ENCODE measurements at regions not wholly inside any gene's neighbourhood (a gene's known extent, or its start where the extent isn't known, plus 50 kb on each side); places are given as distances from the start of the nearest gene placed in this dataset.

DNA sequence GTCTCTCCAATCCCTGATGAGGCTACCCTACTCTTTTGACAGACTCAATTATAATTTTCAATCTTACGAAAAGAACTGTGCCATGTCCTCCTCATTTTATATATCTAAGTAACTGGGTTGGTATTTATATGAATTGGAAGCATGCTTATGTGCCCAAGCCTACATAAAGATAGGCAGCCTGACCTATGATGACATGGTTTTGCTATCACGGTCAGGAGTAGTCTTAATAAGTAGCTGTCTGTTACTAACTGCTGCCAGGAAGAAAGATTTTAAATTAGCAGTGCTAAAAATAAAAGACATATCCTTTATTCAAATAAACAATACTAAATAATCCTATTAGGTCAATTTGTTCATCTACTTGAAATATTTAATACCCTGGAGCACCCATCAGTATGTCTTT, 102.0 kb upstream of the DTNA start:
- no peak for TF ChIP-seq CTCF (conservative IDR thresholded peaks at IDR 0.05)
- no peak for TF ChIP-seq ZFX (IDR thresholded peaks at IDR 0.05)
- no peak overlapping the region for H3K27ac ChIP-seq

GRCh38 chr18:34609986-34610648, 100.0 kb upstream of the DTNA start:
- H3K27ac ChIP-seq: no peak overlapping the region
- no peak for TF ChIP-seq CTCF (conservative IDR thresholded peaks at IDR 0.05)
- TF ChIP-seq ZFX (IDR thresholded peaks at IDR 0.05): no peak

GRCh38 chr18:34611904-34612303, 98.2 kb upstream of the DTNA start:
- TF ChIP-seq ZFX (IDR thresholded peaks at IDR 0.05) (no peak), CTCF (conservative IDR thresholded peaks at IDR 0.05) (no peak)
- no peak overlapping the region for H3K27ac ChIP-seq

GRCh38 chr18:34620258-34620861, 89.7 kb upstream of the DTNA start:
- no peak overlapping the region for H3K27ac ChIP-seq
- TF ChIP-seq ZFX (IDR thresholded peaks at IDR 0.05) (no peak), CTCF (conservative IDR thresholded peaks at IDR 0.05) (no peak)

DNA sequence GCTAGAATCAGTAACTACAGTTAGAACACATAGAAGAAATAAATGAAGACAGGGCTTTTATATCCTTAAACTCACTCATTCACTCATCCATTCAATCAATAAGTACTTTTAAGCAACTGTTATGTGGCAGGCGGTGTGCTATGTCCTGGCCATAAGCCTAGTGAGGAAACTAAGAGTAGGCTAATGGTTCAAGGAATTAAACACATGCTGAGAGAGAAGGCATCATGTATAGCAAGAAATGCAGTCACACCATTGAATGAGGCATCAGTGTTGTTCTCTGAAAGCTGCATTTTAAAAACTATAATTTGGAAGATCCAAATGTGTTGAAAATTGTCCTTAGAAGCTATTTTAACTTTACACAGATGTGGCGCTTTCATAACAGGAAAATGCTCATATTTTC, 86.5 kb upstream of the DTNA start:
- H3K27ac ChIP-seq: no peak overlapping the region
- TF ChIP-seq CTCF (conservative IDR thresholded peaks at IDR 0.05) (no peak), ZFX (IDR thresholded peaks at IDR 0.05) (no peak)

GRCh38 chr18:34624551-34624950, 85.5 kb upstream of the DTNA start:
- TF ChIP-seq CTCF (conservative IDR thresholded peaks at IDR 0.05) (no peak), ZFX (IDR thresholded peaks at IDR 0.05) (no peak)
- no peak overlapping the region for H3K27ac ChIP-seq

DNA sequence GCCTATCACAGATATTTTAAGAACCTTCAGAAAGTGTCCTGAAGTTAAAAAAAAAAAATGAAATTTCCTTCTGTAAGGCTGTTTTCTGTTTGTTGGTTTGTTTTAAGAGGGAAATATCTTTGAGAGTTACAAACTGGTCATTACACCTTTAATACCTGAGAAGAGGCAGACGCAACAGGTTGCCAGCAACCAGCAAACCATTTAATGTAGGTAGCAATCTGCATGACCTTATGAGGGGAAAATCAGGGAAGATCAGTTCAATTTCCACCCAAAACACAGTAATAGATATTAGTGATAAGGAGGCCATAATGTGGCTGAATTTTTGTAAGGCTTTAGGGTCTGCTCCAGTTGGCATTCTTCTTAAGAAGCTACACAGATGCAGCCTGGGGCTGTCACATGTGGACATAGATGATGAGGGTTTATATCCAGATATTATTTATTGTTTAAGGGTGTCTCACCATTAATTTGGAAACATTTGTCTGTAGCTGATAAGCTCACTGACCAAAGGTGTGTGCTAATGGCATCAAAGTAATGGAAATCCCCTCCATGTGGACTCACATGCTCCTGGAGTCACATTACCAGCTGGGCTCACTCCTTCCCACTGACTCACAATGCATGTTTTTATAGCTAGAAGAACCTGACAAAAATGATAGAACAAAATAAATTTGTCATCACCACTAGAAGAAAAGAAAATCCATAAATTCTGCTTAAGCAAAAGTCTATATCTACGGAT, 83.5 kb upstream of the DTNA start:
- no peak for TF ChIP-seq CTCF (conservative IDR thresholded peaks at IDR 0.05)
- H3K27ac ChIP-seq: no peak overlapping the region

All from C4-2B (cell line).